Endothelial cell (in vitro differentiated cells): ENCODE measurements at regions not wholly inside any gene's neighbourhood (a gene's known extent, or its start where the extent isn't known, plus 50 kb on each side); places are given as distances from the start of the nearest gene placed in this dataset.

ENCODE experiments used
- DNase-seq: peaks from one replicate; pipeline ENCODE4 v3.0.0; 2021; ENCODE audit warnings: low spot score
- H3K27ac Mint-ChIP-seq: one replicate; pipeline ENCODE4 v1.8.0; 2021; ENCODE audit warnings: mixed read lengths, inconsistent platforms; ENCODE audit not compliant: unreplicated experiment
- H3K27me3 Mint-ChIP-seq: one replicate; pipeline ENCODE4 v1.8.0; 2021; ENCODE audit warnings: mild to moderate bottlenecking, moderate library complexity, mixed read lengths, inconsistent platforms; ENCODE audit not compliant: unreplicated experiment
- H3K36me3 Mint-ChIP-seq: one replicate; pipeline ENCODE4 v1.8.0; 2021; ENCODE audit warnings: mild to moderate bottlenecking, low read depth, mixed read lengths, inconsistent platforms; ENCODE audit not compliant: unreplicated experiment
- H3K4me1 Mint-ChIP-seq: one replicate; pipeline ENCODE4 v1.8.0; 2021; ENCODE audit warnings: mild to moderate bottlenecking, mixed read lengths, inconsistent platforms; ENCODE audit not compliant: unreplicated experiment
- H3K4me3 Mint-ChIP-seq: one replicate; pipeline ENCODE4 v1.8.0; 2021; ENCODE audit warnings: mild to moderate bottlenecking, mixed read lengths, inconsistent platforms; ENCODE audit not compliant: unreplicated experiment
- H3K9me3 Mint-ChIP-seq: one replicate; pipeline ENCODE4 v1.8.0; 2021; ENCODE audit warnings: mixed read lengths, inconsistent platforms; ENCODE audit not compliant: unreplicated experiment
- TF ChIP-seq, protein P1 (sequence below): fragments of 200-600 bp; sonication (generic); IDR thresholded peaks from one replicate; pipeline ENCODE4 v1.5.0; 2021; ENCODE audit warnings: antibody characterized with exemption; ENCODE audit not compliant: unreplicated experiment

DNA sequence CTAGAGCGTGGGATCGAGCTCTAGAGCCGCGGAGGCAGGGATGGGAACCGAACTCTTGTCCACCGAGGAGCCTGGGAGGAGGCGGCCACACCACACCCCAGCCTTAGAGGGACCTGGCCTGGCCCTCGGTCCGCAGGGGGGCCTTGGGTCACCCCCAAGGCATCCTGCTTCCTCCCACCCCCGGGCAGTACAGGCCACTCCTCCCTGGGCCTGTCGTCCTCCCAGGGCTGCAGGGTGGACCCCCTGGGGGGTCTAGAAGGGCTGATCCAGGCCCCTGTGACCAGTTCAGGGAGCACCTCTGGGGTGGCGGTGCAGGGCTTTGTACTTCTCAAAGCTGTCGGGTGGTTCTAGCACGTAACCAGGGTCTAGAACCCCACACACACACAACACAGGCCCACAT, 79.1 kb upstream of the FBRSL1 start:
- H3K36me3 Mint-ChIP-seq = no peaks in the 10 kb centered on the region
- no peaks in the 10 kb centered on the region for H3K9me3 Mint-ChIP-seq
- H3K27me3 Mint-ChIP-seq = peaks cover 13% of the 10 kb centered on the region
- TF ChIP-seq, protein P1, sequence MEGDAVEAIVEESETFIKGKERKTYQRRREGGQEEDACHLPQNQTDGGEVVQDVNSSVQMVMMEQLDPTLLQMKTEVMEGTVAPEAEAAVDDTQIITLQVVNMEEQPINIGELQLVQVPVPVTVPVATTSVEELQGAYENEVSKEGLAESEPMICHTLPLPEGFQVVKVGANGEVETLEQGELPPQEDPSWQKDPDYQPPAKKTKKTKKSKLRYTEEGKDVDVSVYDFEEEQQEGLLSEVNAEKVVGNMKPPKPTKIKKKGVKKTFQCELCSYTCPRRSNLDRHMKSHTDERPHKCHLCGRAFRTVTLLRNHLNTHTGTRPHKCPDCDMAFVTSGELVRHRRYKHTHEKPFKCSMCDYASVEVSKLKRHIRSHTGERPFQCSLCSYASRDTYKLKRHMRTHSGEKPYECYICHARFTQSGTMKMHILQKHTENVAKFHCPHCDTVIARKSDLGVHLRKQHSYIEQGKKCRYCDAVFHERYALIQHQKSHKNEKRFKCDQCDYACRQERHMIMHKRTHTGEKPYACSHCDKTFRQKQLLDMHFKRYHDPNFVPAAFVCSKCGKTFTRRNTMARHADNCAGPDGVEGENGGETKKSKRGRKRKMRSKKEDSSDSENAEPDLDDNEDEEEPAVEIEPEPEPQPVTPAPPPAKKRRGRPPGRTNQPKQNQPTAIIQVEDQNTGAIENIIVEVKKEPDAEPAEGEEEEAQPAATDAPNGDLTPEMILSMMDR = no peak
- no peak overlapping the region for H3K4me3 Mint-ChIP-seq
- no peak overlapping the region for H3K27ac Mint-ChIP-seq
- no peaks in the 10 kb centered on the region for H3K4me1 Mint-ChIP-seq
- no peak for DNase-seq

DNA sequence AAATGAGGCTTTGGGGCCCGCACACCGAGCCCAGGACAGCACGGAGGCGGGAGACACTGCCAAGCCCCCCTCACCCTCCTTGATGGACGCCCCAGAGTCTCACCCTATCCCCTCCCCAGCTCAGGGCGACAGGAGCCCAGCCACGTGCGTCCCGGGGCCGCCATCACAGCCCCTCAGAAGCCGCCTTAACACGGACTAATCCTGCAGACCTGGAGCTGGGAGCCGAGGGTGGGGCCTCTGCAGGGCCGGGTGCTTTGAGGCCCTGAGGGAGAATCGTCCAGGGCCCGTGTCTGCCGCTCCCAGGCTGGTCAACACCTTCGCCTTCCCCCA, 79.7 kb upstream of the FBRSL1 start:
- Mint-ChIP-seq H3K9me3 (no peaks in the 10 kb centered on the region), H3K27ac (no peak overlapping the region), H3K36me3 (no peaks in the 10 kb centered on the region), H3K27me3 (peaks cover 13% of the 10 kb centered on the region), H3K4me1 (no peaks in the 10 kb centered on the region), H3K4me3 (no peak overlapping the region)
- TF ChIP-seq, protein P1 = no peak
- DNase-seq = no peak

DNA sequence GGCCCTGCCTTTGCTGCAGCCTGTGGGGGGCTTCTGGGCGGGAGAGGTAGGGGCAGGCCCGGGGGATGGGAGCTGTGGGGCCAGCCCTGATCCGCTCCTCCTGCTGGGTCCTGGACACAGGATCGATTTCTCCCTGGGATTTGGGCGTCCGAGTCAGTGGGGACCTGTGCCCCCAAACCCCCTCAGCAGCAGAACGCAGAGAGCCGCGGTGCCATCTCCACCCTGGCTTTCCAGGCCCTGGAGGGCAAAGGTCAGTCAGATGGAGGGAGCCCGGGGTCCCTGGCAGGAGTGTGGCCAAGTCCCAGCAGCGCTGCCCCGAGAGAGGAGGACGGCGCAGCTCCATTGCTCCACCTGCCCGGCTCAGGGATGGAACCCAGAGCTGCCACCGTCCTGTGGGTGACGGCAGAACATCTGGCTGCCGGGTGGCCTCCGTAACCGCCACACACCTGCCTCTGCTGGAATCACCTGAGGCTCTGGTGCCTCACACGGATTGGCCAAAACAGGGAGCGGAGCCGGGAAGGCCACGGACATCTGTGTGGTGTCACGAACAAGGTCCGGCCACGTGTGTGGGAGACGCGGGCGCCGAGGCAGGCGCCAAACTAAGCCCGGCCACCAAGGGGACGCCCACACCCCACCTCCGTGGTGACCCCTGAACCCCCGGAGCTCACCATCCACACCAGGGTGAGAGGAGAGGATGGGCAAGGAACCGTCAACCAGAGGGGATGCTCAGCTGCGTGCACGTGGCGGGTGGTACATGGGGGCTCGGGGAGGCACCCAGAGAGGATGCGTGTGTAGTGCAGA, 80.3 kb upstream of the FBRSL1 start:
- H3K9me3 Mint-ChIP-seq = no peaks in the 10 kb centered on the region
- DNase-seq = no peak
- H3K36me3 Mint-ChIP-seq = no peaks in the 10 kb centered on the region
- H3K27ac Mint-ChIP-seq = no peak overlapping the region
- H3K27me3 Mint-ChIP-seq = peaks cover 13% of the 10 kb centered on the region
- H3K4me3 Mint-ChIP-seq = no peak overlapping the region
- no peaks in the 10 kb centered on the region for H3K4me1 Mint-ChIP-seq
- TF ChIP-seq, protein P1 = no peak

DNA sequence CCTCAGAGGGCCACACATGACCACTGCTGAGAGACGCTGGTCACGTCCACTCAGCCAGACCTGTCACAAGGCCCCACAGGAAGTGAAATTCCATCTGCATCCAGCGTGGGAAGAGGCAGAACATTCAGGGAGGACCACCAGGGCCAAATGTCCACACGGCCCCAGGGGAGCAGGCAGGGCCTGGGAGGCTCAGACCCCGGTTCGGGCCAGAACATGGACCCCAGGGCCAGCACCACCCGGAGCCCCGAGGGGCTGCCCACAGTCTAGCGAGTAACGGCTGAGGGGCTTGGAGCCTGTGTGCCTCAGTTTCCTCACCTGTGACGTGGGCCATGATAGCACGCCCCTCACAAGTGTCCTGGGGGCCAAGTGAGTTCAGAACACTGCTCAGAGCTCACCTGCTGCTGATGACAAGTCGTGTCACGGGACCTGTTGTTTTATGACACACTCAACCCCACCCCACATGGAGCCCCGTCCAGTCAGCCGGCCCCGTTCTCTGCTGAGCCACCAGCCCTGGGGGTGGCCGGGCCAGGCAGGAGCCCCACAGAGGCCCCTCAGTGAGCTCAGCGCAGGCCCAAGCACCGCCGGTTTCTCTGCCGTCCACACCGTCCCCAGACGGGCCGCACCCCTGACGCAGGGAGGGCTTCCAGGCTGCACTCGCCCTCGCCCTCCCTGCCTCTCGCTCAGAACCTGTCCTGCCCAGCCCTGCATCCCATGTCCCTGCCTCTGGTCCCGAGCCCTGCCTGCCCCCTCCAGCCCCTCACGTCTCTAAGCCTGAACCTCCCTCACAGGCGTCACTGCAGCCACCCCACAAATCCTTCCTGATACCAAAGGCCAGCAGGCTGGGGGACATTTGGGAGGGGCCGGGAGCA, 79.5 kb upstream of the GALNT9 start:
- no peaks in the 10 kb centered on the region for H3K4me1 Mint-ChIP-seq
- H3K4me3 Mint-ChIP-seq = no peak overlapping the region
- H3K9me3 Mint-ChIP-seq = no peaks in the 10 kb centered on the region
- H3K36me3 Mint-ChIP-seq = no peaks in the 10 kb centered on the region
- peaks cover 13% of the 10 kb centered on the region for H3K27me3 Mint-ChIP-seq
- H3K27ac Mint-ChIP-seq = no peak overlapping the region
- TF ChIP-seq, protein P1 = no peak
- no peak for DNase-seq

DNA sequence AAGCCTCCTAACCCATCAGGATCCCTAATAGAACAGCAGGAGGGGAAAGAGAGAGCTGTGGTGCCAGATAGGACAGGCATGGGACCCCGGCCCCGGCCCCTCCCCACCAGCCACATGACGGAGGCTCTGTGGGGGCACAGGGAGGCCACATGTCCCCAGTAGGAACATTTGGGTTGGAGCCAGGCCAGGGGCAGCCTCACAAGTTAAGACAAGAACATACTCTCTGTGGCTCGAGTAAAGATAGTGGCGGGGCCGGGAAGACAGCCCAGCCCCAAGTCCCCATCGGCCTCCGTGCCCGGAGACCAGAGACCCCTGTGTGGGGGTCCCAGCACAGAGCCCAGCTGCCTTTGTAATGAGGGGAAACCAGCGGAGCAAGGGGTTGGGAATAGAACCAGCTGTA, 78.6 kb upstream of the GALNT9 start:
- no peaks in the 10 kb centered on the region for H3K9me3 Mint-ChIP-seq
- TF ChIP-seq, protein P1 = no peak
- no peak for DNase-seq
- H3K4me3 Mint-ChIP-seq = no peak overlapping the region
- no peak overlapping the region for H3K27ac Mint-ChIP-seq
- peaks cover 13% of the 10 kb centered on the region for H3K27me3 Mint-ChIP-seq
- H3K36me3 Mint-ChIP-seq = no peaks in the 10 kb centered on the region
- no peaks in the 10 kb centered on the region for H3K4me1 Mint-ChIP-seq
